ENCODE measurements at regions not wholly inside any gene's neighbourhood (a gene's known extent, or its start where the extent isn't known, plus 50 kb on each side); places are given as distances from the start of the nearest gene placed in this dataset.
A peak's percentile ranks its signal among the peaks of the same experiment; 100 is the strongest.

GRCh38 chr2:129870685-129871241, 108.7 kb upstream of the RAB6C start:
- ChIA-PET CTCF (no interaction called here), POLR2A (ENCODE audit: low non-redundant PET) (no interaction called here)
- Histone ChIP-seq H3K36me3 (ENCODE audit: insufficient read depth, low read length, poor library complexity, severe bottlenecking) (no peaks in the 10 kb centered on the region), H3K27me3 (replicated peaks; ENCODE audit: insufficient read depth, low read depth, low read length, poor library complexity) (no peaks in the 10 kb centered on the region), H3K27ac (ENCODE audit: low read depth, low read length, poor library complexity, severe bottlenecking) (no peak overlapping the region), H3K9me3 (ENCODE audit: low read depth, low read length, poor library complexity, severe bottlenecking) (no peaks in the 10 kb centered on the region), H3K4me1 (ENCODE audit: insufficient read depth, low read length, poor library complexity, severe bottlenecking) (no peaks in the 10 kb centered on the region), H3K4me3 (ENCODE audit: low read depth, low read length, poor library complexity, severe bottlenecking) (no peak overlapping the region)
- peak; percentile 9 for DNase-seq (ENCODE audit: low spot score)
- BruUV-seq (replicated peaks), result no TSS peak
- intact Hi-C loops (cut with micrococcal nuclease; ENCODE audit: unreplicated experiment), result no loop called here
- TF ChIP-seq CTCF (conservative IDR thresholded peaks at IDR 0.05; ENCODE audit: low read depth, low read length), result no peak
- TF ChIP-seq EZH2 (IDR thresholded peaks at IDR 0.05; ENCODE audit: borderline replicate concordance, low read depth, low read length, poor library complexity, severe bottlenecking), result no peak

GRCh38 chr2:129872446-129872845, 107.0 kb upstream of the RAB6C start:
- Histone ChIP-seq H3K27ac (ENCODE audit: low read depth, low read length, poor library complexity, severe bottlenecking) (no peak overlapping the region), H3K27me3 (replicated peaks; ENCODE audit: insufficient read depth, low read depth, low read length, poor library complexity) (no peaks in the 10 kb centered on the region), H3K36me3 (ENCODE audit: insufficient read depth, low read length, poor library complexity, severe bottlenecking) (no peaks in the 10 kb centered on the region), H3K4me1 (ENCODE audit: insufficient read depth, low read length, poor library complexity, severe bottlenecking) (no peaks in the 10 kb centered on the region), H3K9me3 (ENCODE audit: low read depth, low read length, poor library complexity, severe bottlenecking) (no peaks in the 10 kb centered on the region), H3K4me3 (ENCODE audit: low read depth, low read length, poor library complexity, severe bottlenecking) (no peak overlapping the region)
- CTCF ChIA-PET, result no interaction called here
- DNase-seq (ENCODE audit: low spot score), result no peak
- intact Hi-C loops (cut with micrococcal nuclease; ENCODE audit: unreplicated experiment), result no loop called here
- TF ChIP-seq EZH2 (IDR thresholded peaks at IDR 0.05; ENCODE audit: borderline replicate concordance, low read depth, low read length, poor library complexity, severe bottlenecking), result no peak
- BruUV-seq (replicated peaks), result no TSS peak
- POLR2A ChIA-PET (ENCODE audit: low non-redundant PET), result no interaction called here

GRCh38 chr2:129876541-129876940, 102.9 kb upstream of the RAB6C start:
- Histone ChIP-seq H3K4me1 (ENCODE audit: insufficient read depth, low read length, poor library complexity, severe bottlenecking) (no peaks in the 10 kb centered on the region), H3K9me3 (ENCODE audit: low read depth, low read length, poor library complexity, severe bottlenecking) (no peaks in the 10 kb centered on the region), H3K27ac (ENCODE audit: low read depth, low read length, poor library complexity, severe bottlenecking) (peak overlapping the region; percentile 65), H3K27me3 (replicated peaks; ENCODE audit: insufficient read depth, low read depth, low read length, poor library complexity) (no peaks in the 10 kb centered on the region), H3K36me3 (ENCODE audit: insufficient read depth, low read length, poor library complexity, severe bottlenecking) (no peaks in the 10 kb centered on the region), H3K4me3 (ENCODE audit: low read depth, low read length, poor library complexity, severe bottlenecking) (peak overlapping the region; percentile 72)
- intact Hi-C loops (cut with micrococcal nuclease; ENCODE audit: unreplicated experiment), result no loop called here
- DNase-seq (ENCODE audit: low spot score), result no peak
- POLR2A ChIA-PET (ENCODE audit: low non-redundant PET), result no interaction called here
- TF ChIP-seq EZH2 (IDR thresholded peaks at IDR 0.05; ENCODE audit: borderline replicate concordance, low read depth, low read length, poor library complexity, severe bottlenecking) (no peak), CTCF (conservative IDR thresholded peaks at IDR 0.05; ENCODE audit: low read depth, low read length) (no peak)
- CTCF ChIA-PET, result no interaction called here
- BruUV-seq (replicated peaks), result no TSS peak

GRCh38 chr2:129877289-129877741, 102.2 kb upstream of the RAB6C start:
- H3K27ac ChIP-seq (ENCODE audit: low read depth, low read length, poor library complexity, severe bottlenecking), result peak overlapping the region; percentile 65
- TF ChIP-seq CTCF (conservative IDR thresholded peaks at IDR 0.05; ENCODE audit: low read depth, low read length) (no peak), EZH2 (IDR thresholded peaks at IDR 0.05; ENCODE audit: borderline replicate concordance, low read depth, low read length, poor library complexity, severe bottlenecking) (no peak)
- no TSS peak for BruUV-seq (replicated peaks)
- intact Hi-C loops (cut with micrococcal nuclease; ENCODE audit: unreplicated experiment), result no loop called here
- no peaks in the 10 kb centered on the region for H3K27me3 ChIP-seq (replicated peaks; ENCODE audit: insufficient read depth, low read depth, low read length, poor library complexity)
- ChIA-PET CTCF (no interaction called here), POLR2A (ENCODE audit: low non-redundant PET) (no interaction called here)
- H3K9me3 ChIP-seq (ENCODE audit: low read depth, low read length, poor library complexity, severe bottlenecking), result no peaks in the 10 kb centered on the region
- H3K4me1 ChIP-seq (ENCODE audit: insufficient read depth, low read length, poor library complexity, severe bottlenecking), result no peaks in the 10 kb centered on the region
- H3K4me3 ChIP-seq (ENCODE audit: low read depth, low read length, poor library complexity, severe bottlenecking), result peak overlapping the region; percentile 72
- DNase-seq (ENCODE audit: low spot score), result peak; percentile 95
- H3K36me3 ChIP-seq (ENCODE audit: insufficient read depth, low read length, poor library complexity, severe bottlenecking), result no peaks in the 10 kb centered on the region

All from A673 (cell line).